ENCODE measurements at regions not wholly inside any gene's neighbourhood (a gene's known extent, or its start where the extent isn't known, plus 50 kb on each side); places are given as distances from the start of the nearest gene placed in this dataset.
"Not testable (repeated sequence)": the region's sequence is repeated elsewhere in the genome, so short reads cannot be mapped to it uniquely, and the experiment has no call there.

DNA sequence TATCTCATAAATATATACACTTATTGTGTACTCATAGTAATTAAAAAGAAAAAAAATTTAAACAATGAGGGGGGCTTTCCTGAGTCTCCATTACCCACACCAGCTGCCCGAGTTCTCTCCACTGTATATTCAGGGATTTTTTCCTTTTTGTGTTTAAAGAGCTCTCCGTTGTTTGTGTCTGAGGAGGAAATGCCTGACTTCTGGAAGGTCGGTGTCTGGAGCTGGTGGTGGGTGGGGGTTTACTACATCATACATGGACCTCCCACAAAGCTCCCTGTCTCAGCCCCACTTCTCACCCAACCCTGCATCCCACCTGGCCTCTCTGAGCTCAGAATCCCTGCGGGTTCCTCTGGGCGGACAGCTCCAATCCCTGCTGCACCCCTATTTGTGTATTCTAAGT lies 64.1 kb upstream of the ETV3 start:
- DNase-seq, result no peak

DNA sequence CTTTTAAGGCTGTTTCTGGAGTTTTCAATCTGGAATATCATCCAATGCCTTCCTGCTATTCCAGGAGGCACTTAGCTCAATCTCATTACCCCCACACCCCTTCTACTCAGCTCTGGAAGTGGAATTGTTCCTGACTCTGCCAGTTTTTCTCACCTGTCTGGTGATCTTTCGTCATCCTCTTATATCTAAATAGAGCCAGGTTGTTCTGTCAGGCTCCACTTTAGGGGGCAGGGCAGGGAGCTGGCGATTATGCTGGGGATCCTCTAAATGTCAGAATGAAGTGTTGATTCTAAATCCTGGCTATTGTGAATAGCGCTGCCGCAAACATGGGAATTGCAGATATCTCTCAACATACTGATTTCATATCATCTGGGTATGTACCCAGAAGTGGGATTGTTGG lies 63.6 kb upstream of the ETV3 start:
- DNase-seq, result no peak

DNA sequence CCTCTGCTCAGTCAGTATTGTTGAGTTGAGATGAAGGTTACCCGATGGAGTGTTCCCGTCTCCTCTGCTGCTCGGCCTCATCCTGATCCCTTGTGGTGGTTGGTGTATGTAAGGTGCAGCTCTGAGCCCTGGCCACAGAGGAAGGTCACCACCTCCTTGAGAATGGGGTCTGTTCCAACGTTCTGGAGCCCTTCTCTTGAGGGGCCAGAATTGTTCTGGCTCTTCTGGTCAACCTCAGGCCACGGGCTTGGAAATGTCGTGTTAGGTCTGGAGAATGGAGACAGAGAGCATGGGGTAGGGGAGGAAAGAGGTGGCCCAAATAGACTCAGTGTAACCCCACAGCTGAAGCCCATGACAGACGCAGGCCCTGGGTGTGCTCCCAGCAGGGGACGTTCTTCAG lies 62.3 kb upstream of the ETV3 start:
- DNase-seq, result no peak

GRCh38 chr1:157199421-157199755 lies 61.2 kb upstream of the ETV3 start:
- no peak for DNase-seq

GRCh38 chr1:157198619-157199420 lies 60.6 kb upstream of the ETV3 start:
- DNase-seq, result no peak

GRCh38 chr1:157197906-157198435 lies 59.8 kb upstream of the ETV3 start:
- no peak for DNase-seq

GRCh38 chr1:157196670-157197456 lies 58.7 kb upstream of the ETV3 start:
- not testable (repeated sequence) for DNase-seq

- no peak for DNase-seq
Observed at GRCh38 chr1:157196245-157196543, 58.0 kb upstream of the ETV3 start.

DNA sequence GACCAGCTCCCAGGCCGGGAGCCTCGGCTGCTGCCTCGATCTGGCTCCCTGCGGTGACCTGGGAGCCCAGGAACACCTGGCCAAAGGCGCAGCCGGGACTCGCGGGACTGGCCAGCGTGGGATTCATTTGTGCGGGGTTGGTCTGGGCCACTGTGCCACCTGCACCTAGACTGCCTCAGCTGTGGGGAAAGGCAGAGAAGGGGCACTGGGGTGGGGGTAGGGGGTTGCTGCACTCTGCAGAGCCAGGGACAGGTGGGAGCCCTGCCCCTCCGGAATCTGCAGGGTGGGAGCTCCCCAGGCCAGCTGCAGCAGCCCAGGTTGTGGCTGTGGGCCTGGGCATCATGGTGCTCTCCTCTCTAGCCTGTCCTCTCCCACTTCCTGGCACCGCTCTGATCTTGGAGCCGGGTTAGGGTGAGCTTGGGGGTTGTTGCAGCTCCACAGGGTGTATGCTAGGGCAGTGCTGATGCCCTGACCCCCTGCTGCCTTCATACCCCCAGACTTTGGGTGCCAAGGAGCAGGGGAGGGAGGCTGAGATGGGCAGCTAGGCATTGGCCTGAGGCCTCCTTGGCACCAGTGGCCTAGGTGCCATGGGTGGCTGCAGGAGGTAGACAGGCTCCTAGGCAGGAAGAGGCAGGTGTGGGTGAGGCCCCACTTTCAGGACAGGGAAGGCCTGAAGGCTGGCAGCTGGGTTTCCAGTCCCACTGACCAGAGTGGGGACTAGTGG lies 57.5 kb upstream of the ETV3 start:
- no peak for DNase-seq

- no peak for DNase-seq
Observed at GRCh38 chr1:157194731-157195520, 56.7 kb upstream of the ETV3 start.

DNA sequence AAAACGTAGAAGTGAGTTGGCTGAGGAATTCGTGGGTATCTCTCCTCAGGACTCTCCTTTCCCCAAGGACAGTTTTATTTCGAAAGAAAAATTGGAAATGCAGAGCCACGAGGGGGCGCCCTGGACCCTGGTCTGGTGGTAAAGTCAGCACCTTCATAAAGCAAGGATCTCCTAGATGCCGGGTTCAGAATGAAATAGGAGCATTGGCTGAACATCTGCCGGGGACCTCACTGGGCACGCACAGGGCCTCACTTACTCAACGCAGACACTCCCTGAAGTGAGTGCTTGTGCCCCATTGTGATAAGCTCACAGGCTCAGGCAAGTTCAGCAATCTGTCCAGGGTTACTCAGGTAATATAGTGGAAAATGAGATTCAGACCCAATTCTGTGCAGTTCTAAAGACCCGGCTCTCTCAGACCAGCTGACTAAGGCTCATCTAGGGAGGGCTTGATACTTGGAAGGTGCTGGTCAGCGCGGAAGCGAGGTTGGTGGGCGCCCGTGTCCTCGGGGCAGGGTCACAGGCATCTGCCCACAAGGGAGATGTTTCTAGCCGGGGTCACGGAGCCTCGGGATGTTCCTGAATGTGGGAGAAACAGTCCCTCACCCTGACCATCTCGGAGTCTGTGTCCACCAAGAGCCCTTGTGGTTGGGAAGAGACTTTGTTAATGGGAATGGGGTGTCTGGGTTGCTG lies 55.7 kb upstream of the ETV3 start:
- DNase-seq, result peak; percentile 25 to 50

DNA sequence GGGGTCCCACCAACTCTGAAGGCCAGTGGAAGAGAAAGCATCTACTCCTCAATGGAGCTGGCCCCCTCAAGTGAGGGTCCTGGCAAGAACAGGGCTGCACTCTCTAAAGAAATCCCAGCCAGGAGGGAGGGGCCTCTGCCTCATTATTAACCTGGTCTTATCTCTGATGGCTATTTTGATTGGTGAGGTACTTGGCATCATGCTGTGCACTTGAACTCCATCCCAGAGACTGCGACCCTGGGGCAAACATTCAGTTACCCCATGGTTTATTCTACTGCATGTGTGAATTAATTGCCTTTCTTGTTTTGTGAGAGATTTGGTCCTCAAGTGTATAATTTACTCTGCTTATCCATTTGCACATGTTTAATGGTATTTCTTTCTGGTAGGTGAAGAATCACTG lies 55.0 kb upstream of the ETV3 start:
- DNase-seq, result no peak

- no peak for DNase-seq
Observed at GRCh38 chr1:157189986-157190982, 52.1 kb upstream of the ETV3 start.

GRCh38 chr1:157189096-157189495 lies 50.9 kb upstream of the ETV3 start:
- DNase-seq, result no peak
